Panc1 (cell line): ENCODE measurements at regions not wholly inside any gene's neighbourhood (a gene's known extent, or its start where the extent isn't known, plus 50 kb on each side); places are given as distances from the start of the nearest gene placed in this dataset.

Source experiments
- ATAC-seq: fragments of 200-7000 bp; cut with Tn5 transposase; 2 replicates; pipeline ENCODE4 v1.9.1; 2020; ENCODE audit warnings: mild to moderate bottlenecking, moderate library complexity
- BruUV-seq: library from RNA; stranded (reverse); fragments of 400-500 nt; replicated peaks from 2 replicates; lab custom pipeline; 2021; lab: Mats Ljungman, UMichigan
- CTCF ChIA-PET: fragments of 300-600 bp; sonication (Branson Sonifier 250); formaldehyde crosslinking; loops from one replicate; lab custom pipeline; 2022; ENCODE audit warnings: antibody characterized with exemption; lab: Charles Lee
- POLR2A ChIA-PET: fragments of 300-600 bp; sonication (Branson Sonifier 250); formaldehyde crosslinking; loops from one replicate; lab custom pipeline; 2022; ENCODE audit warnings: antibody characterized with exemption; lab: Charles Lee
- DNase-seq: peaks from one replicate; pipeline ENCODE4 v3.0.0-alpha.2; 2010; ENCODE audit warnings: low read depth, low spot score
- H3K27ac ChIP-seq: 2 replicates; pipeline ENCODE4 v1.5.1; 2011; ENCODE audit warnings: mild to moderate bottlenecking, low read length, inconsistent platforms
- H3K27me3 ChIP-seq: fragments of 200-500 bp; sonication (Bioruptor generic); 2 replicates; pipeline ENCODE4 v1.6.0; 2014; ENCODE audit warnings: low read length, inconsistent platforms; ENCODE audit not compliant: control insufficient read depth, insufficient read depth
- H3K36me3 ChIP-seq: fragments of 200-500 bp; sonication (Bioruptor generic); 2 replicates; pipeline ENCODE4 v1.5.1; 2014; ENCODE audit warnings: inconsistent platforms, mild to moderate bottlenecking, low read length, moderate library complexity; ENCODE audit not compliant: control insufficient read depth, insufficient read depth
- H3K4me1 ChIP-seq: 2 replicates; pipeline ENCODE4 v1.5.1; 2011; ENCODE audit warnings: inconsistent platforms, mild to moderate bottlenecking, low read length, moderate library complexity; ENCODE audit not compliant: control insufficient read depth, insufficient read depth
- H3K4me3 ChIP-seq, 2 experiments: 2 replicates each; pipeline ENCODE4 v1.5.1; 2011 to 2012; ENCODE audit warnings: low read depth in 2 of 2, low read length in 2 of 2, mild to moderate bottlenecking in 2 of 2, inconsistent platforms in 1 of 2, moderate library complexity in 1 of 2
- H3K9me3 ChIP-seq: fragments of 200-500 bp; sonication (Bioruptor generic); 2 replicates; pipeline ENCODE4 v1.5.1; 2014; ENCODE audit warnings: low read depth, mild to moderate bottlenecking, inconsistent platforms, low read length, moderate library complexity; ENCODE audit not compliant: control insufficient read depth, insufficient read depth
- POLR2AphosphoS5 ChIP-seq: IDR thresholded peaks from 2 replicates; pipeline ENCODE4 v1.6.1; 2012; ENCODE audit warnings: mild to moderate bottlenecking, low read depth, low read length, moderate library complexity
- SIN3A ChIP-seq: IDR thresholded peaks from 2 replicates; pipeline ENCODE4 v1.6.1; 2012; ENCODE audit warnings: low read depth, mild to moderate bottlenecking, low read length, moderate library complexity, borderline replicate concordance; ENCODE audit not compliant: insufficient read depth
- TCF7L2 ChIP-seq: IDR thresholded peaks from 2 replicates; pipeline ENCODE4 v1.6.1; 2011; ENCODE audit warnings: mild to moderate bottlenecking, low read depth, low read length, inconsistent platforms
- in situ Hi-C: cut with HindIII; loops from 2 replicates; pipeline ENCODE4 v1.10.0; 2016; ENCODE audit warnings: low sequenced_read_pairs, low pct_unique_long_range_greater_than_20kb
- intact Hi-C: fragments of 100-400 bp; cut with micrococcal nuclease; formaldehyde crosslinking; loops from one replicate; pipeline ENCODE4 v1.10.0; 2022; ENCODE audit not compliant: unreplicated experiment
- TF ChIP-seq, protein P1 (sequence below): fragments of 450-650 bp; IDR thresholded peaks from 2 replicates; pipeline ENCODE4 v1.5.1; 2017; ENCODE audit warnings: mild to moderate bottlenecking
- TF ChIP-seq, protein P2 (sequence below), 2 experiments: IDR thresholded peaks; 2 replicates each; pipeline ENCODE4 v1.6.1; 2011 to 2012; ENCODE audit warnings: low read depth in 2 of 2, control low read depth in 1 of 2, low read length in 1 of 2, mild to moderate bottlenecking in 1 of 2, moderate library complexity in 1 of 2; ENCODE audit not compliant: insufficient read depth in 1 of 2

DNA sequence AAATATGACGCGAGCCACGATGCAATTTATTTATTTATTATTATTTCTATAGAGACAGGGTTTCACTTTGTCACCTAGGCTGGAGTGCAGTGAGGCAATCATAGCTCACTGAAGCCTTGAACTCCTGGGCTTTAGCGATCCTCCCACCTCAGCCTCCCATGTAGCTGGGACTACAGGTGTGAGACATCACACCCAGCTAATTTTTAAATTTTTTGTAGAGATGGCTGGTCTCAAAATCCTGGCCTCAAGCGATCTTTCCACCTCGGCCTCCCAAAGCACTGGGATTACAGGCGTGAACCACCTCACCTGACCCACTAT is 63.6 kb downstream of the IRF2BP2 start:
- ATAC-seq (no peak), DNase-seq (no peak)
- no peak overlapping the region for H3K4me3 ChIP-seq
- CTCF ChIA-PET = no interaction called here
- intact Hi-C loops = no loop called here
- no peaks in the 10 kb centered on the region for H3K27me3 ChIP-seq
- H3K9me3 ChIP-seq = no peaks in the 10 kb centered on the region
- no TSS peak for BruUV-seq
- POLR2A ChIA-PET = no interaction called here
- in situ Hi-C loops = no loop called here
- peaks cover 11% of the 10 kb centered on the region for H3K4me1 ChIP-seq
- TF ChIP-seq TCF7L2 = no peak
- no peak for TF ChIP-seq SIN3A
- TF ChIP-seq, protein P1, sequence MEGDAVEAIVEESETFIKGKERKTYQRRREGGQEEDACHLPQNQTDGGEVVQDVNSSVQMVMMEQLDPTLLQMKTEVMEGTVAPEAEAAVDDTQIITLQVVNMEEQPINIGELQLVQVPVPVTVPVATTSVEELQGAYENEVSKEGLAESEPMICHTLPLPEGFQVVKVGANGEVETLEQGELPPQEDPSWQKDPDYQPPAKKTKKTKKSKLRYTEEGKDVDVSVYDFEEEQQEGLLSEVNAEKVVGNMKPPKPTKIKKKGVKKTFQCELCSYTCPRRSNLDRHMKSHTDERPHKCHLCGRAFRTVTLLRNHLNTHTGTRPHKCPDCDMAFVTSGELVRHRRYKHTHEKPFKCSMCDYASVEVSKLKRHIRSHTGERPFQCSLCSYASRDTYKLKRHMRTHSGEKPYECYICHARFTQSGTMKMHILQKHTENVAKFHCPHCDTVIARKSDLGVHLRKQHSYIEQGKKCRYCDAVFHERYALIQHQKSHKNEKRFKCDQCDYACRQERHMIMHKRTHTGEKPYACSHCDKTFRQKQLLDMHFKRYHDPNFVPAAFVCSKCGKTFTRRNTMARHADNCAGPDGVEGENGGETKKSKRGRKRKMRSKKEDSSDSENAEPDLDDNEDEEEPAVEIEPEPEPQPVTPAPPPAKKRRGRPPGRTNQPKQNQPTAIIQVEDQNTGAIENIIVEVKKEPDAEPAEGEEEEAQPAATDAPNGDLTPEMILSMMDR = no peak
- TF ChIP-seq, protein P2, sequence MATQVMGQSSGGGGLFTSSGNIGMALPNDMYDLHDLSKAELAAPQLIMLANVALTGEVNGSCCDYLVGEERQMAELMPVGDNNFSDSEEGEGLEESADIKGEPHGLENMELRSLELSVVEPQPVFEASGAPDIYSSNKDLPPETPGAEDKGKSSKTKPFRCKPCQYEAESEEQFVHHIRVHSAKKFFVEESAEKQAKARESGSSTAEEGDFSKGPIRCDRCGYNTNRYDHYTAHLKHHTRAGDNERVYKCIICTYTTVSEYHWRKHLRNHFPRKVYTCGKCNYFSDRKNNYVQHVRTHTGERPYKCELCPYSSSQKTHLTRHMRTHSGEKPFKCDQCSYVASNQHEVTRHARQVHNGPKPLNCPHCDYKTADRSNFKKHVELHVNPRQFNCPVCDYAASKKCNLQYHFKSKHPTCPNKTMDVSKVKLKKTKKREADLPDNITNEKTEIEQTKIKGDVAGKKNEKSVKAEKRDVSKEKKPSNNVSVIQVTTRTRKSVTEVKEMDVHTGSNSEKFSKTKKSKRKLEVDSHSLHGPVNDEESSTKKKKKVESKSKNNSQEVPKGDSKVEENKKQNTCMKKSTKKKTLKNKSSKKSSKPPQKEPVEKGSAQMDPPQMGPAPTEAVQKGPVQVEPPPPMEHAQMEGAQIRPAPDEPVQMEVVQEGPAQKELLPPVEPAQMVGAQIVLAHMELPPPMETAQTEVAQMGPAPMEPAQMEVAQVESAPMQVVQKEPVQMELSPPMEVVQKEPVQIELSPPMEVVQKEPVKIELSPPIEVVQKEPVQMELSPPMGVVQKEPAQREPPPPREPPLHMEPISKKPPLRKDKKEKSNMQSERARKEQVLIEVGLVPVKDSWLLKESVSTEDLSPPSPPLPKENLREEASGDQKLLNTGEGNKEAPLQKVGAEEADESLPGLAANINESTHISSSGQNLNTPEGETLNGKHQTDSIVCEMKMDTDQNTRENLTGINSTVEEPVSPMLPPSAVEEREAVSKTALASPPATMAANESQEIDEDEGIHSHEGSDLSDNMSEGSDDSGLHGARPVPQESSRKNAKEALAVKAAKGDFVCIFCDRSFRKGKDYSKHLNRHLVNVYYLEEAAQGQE (IDR thresholded peaks at IDR 0.05; ENCODE audit: insufficient read depth in 1 of 2, low read depth in 2 of 2, low read length in 1 of 2) = no peak
- no peak for TF ChIP-seq POLR2AphosphoS5
- no peaks in the 10 kb centered on the region for H3K36me3 ChIP-seq
- no peak overlapping the region for H3K27ac ChIP-seq

DNA sequence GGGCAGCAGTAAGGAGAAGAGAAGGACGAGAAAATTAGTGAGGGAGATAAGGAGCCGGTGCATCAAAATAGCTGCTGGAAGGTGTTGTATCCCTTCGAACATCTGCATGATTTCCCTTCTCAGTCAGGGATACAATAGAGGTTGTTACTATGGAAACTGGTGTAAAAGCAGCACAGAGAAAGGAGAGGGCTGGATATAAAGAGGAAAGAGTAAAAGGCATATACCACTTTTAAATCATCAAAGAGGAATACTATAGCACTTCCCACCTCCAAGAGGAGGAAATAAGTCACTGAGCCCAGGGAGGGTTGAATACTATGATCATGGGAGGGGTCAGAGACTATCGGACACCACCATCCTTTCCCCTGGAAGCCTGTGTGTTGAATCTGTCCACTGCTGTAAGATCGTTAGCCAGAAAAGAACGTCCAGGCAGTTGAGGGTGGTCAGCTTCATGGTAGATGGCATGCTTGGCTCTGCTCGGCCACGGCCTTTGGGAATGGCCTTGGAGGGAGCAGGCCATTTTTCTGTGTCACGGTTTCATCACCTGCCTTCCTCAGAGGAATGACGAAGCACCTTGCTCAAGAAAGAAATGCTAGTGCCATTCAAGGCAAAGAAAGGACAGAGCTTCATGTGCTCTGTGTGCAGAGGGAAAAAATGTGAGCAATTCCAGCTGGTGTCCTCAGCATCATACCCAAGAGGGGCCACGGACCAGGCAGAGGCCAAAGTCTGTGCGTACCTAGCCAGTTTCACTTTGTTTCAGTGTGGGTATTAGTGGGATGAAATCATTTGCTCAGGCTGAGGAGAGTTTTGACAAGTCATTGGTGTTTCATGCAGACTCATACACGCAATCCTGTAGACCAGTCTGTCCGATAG is 64.2 kb downstream of the IRF2BP2 start:
- TF ChIP-seq SIN3A = no peak
- TF ChIP-seq, protein P2 (IDR thresholded peaks at IDR 0.05; ENCODE audit: insufficient read depth in 1 of 2, low read depth in 2 of 2, low read length in 1 of 2) = no peak
- no peak for TF ChIP-seq POLR2AphosphoS5
- TF ChIP-seq, protein P1 = no peak
- TF ChIP-seq TCF7L2 = no peak
- H3K4me1 ChIP-seq = peaks cover 11% of the 10 kb centered on the region
- intact Hi-C loops = no loop called here
- BruUV-seq = no TSS peak
- no peaks in the 10 kb centered on the region for H3K27me3 ChIP-seq
- H3K4me3 ChIP-seq = no peak overlapping the region
- no peak for ATAC-seq
- H3K36me3 ChIP-seq = no peaks in the 10 kb centered on the region
- DNase-seq = no peak
- ChIA-PET POLR2A (no interaction called here), CTCF (no interaction called here)
- in situ Hi-C loops = no loop called here
- peak overlapping the region; percentile 34; the same call in 1 of the 2 replicates for H3K27ac ChIP-seq
- no peaks in the 10 kb centered on the region for H3K9me3 ChIP-seq
